ENCODE measurements at regions not wholly inside any gene's neighbourhood (a gene's known extent, or its start where the extent isn't known, plus 50 kb on each side); places are given as distances from the start of the nearest gene placed in this dataset.

GRCh38 chr4:144316869-144317268 lies 176.4 kb upstream of the GYPA start:
- DNase-seq: no peak
- H3K27me3 ChIP-seq: no peaks in the 10 kb centered on the region
- TF ChIP-seq POLR2AphosphoS5 (IDR thresholded peaks at IDR 0.05): no peak
- intact Hi-C loops (cut with DNase I; ENCODE audit: low total_unique reads): no loop called here
- 56 to 81% (median 77%) methylated on average over 1 of the region's 1 CpG for WGBS, 5 donors
- H3K27ac ChIP-seq: no peak overlapping the region
- H3K36me3 ChIP-seq: no peaks in the 10 kb centered on the region
- no peaks in the 10 kb centered on the region for H3K4me1 ChIP-seq
- no peak overlapping the region for H3K4me3 ChIP-seq
- H3K9me3 ChIP-seq: peaks cover 0 to 30% (median 23%) of the 10 kb centered on the region in 4 donors

- H3K27me3 ChIP-seq: no peaks in the 10 kb centered on the region
- H3K4me3 ChIP-seq: no peak overlapping the region
- intact Hi-C loops (cut with DNase I; ENCODE audit: low total_unique reads): no loop called here
- no peak overlapping the region for H3K27ac ChIP-seq
- no peak for DNase-seq
- peaks cover 0 to 21% (median 17%) of the 10 kb centered on the region in 4 donors for H3K9me3 ChIP-seq
- TF ChIP-seq EP300 (IDR thresholded peaks at IDR 0.05) (no peak), POLR2A (IDR thresholded peaks at IDR 0.05) (no peak), CTCF (IDR thresholded peaks at IDR 0.05) (no peak), POLR2AphosphoS5 (IDR thresholded peaks at IDR 0.05) (no peak)
- no peaks in the 10 kb centered on the region for H3K36me3 ChIP-seq
- WGBS, 5 donors: 61 to 64% (median 61%) methylated on average over 3 of the region's 3 CpGs
- no peaks in the 10 kb centered on the region for H3K4me1 ChIP-seq
Measured at GRCh38 chr4:144318797-144319196, 178.3 kb upstream of the GYPA start.

- no peaks in the 10 kb centered on the region for H3K27me3 ChIP-seq
- H3K4me1 ChIP-seq: no peaks in the 10 kb centered on the region
- DNase-seq: no peak
- H3K9me3 ChIP-seq: peaks cover 0 to 10% (median 0%) of the 10 kb centered on the region in 4 donors
- no peaks in the 10 kb centered on the region for H3K36me3 ChIP-seq
- no peak overlapping the region for H3K4me3 ChIP-seq
- 54 to 72% (median 56%) methylated on average over 1 of the region's 1 CpG for WGBS, 5 donors
- intact Hi-C loops (cut with DNase I; ENCODE audit: low total_unique reads): no loop called here
- TF ChIP-seq POLR2A (IDR thresholded peaks at IDR 0.05): no peak
- TF ChIP-seq EP300 (IDR thresholded peaks at IDR 0.05): no peak
- TF ChIP-seq POLR2AphosphoS5 (IDR thresholded peaks at IDR 0.05): no peak
- TF ChIP-seq CTCF (IDR thresholded peaks at IDR 0.05): no peak
- no peak overlapping the region for H3K27ac ChIP-seq
Measured at GRCh38 chr4:144336633-144337032, 196.1 kb upstream of the GYPA start.

GRCh38 chr4:144338148-144338547 lies 197.6 kb upstream of the GYPA start:
- Histone ChIP-seq H3K4me3 (no peak overlapping the region), H3K27ac (no peak overlapping the region), H3K36me3 (no peaks in the 10 kb centered on the region), H3K9me3 (peaks cover 0 to 10% (median 0%) of the 10 kb centered on the region in 4 donors), H3K27me3 (no peaks in the 10 kb centered on the region), H3K4me1 (no peaks in the 10 kb centered on the region)
- TF ChIP-seq CTCF (IDR thresholded peaks at IDR 0.05) (no peak), EP300 (IDR thresholded peaks at IDR 0.05) (no peak), POLR2A (IDR thresholded peaks at IDR 0.05) (no peak), POLR2AphosphoS5 (IDR thresholded peaks at IDR 0.05) (no peak)
- no peak for DNase-seq
- intact Hi-C loops (cut with DNase I; ENCODE audit: low total_unique reads): no loop called here

GRCh38 chr4:144338834-144339233 lies 198.3 kb upstream of the GYPA start:
- intact Hi-C loops (cut with DNase I; ENCODE audit: low total_unique reads): no loop called here
- no peak for DNase-seq
- 90 to 98% (median 92%) methylated on average over 2 of the region's 2 CpGs for WGBS, 5 donors

More at GRCh38 chr4:144338834-144339233, 198.3 kb upstream of the GYPA start:
- Histone ChIP-seq H3K27ac (no peak overlapping the region), H3K9me3 (peaks cover 0 to 10% (median 0%) of the 10 kb centered on the region in 4 donors), H3K4me3 (no peak overlapping the region), H3K36me3 (no peaks in the 10 kb centered on the region), H3K4me1 (no peaks in the 10 kb centered on the region), H3K27me3 (no peaks in the 10 kb centered on the region)
- TF ChIP-seq CTCF (IDR thresholded peaks at IDR 0.05) (no peak), EP300 (IDR thresholded peaks at IDR 0.05) (no peak), POLR2A (IDR thresholded peaks at IDR 0.05) (no peak), POLR2AphosphoS5 (IDR thresholded peaks at IDR 0.05) (no peak)
